ENCODE measurements at regions not wholly inside any gene's neighbourhood (a gene's known extent, or its start where the extent isn't known, plus 50 kb on each side); places are given as distances from the start of the nearest gene placed in this dataset.

DNA sequence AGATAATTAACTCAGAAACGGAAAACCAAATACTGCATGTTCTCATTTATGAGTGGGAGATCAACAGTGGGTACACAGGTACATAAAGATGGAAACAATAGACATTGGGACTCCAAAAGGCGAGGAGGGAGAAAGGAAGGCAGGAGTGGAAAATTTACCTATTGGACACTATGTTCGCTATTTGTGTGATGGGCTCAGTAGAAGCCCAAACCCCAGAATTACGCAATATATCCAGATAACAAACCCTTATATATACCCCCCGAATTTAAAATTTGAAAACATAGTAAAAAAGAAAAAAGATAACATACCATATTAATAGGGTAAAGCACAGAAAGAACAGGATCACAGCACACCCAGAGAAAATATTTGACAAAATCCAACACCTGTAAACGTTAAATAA, 1351.7 kb upstream of the FAM98A start:
- H3K4me2 ChIP-seq (ENCODE audit: low read length), result no peak overlapping the region
- intact Hi-C loops (cut with micrococcal nuclease; ENCODE audit: unreplicated experiment), result no loop called here
- H3K9me3 ChIP-seq (ENCODE audit: low read length), result no peaks in the 10 kb centered on the region
- H2AFZ ChIP-seq (ENCODE audit: low read length), result no peak overlapping the region
- DNase-seq (ENCODE audit: low spot score), result no peak
- H3K27ac ChIP-seq (ENCODE audit: low read depth, low read length, poor library complexity, severe bottlenecking), result no peak overlapping the region
- no peaks in the 10 kb centered on the region for H4K20me1 ChIP-seq (ENCODE audit: insufficient read depth, low read length)
- H3K36me3 ChIP-seq (ENCODE audit: insufficient read depth, low read length), result no peaks in the 10 kb centered on the region
- ChIA-PET POLR2A (interaction anchor here (0.6 kb wide), 1 partner anchor 1845 kb away, joined by 4 read pairs; no protein-coding TSS in a partner anchor), CTCF (ENCODE audit: unreplicated experiment) (no interaction called here)
- TF ChIP-seq EZH2phosphoT487 (IDR thresholded peaks at IDR 0.05; ENCODE audit: borderline replicate concordance, low read depth, low read length), result no peak
- TF ChIP-seq, protein P1, sequence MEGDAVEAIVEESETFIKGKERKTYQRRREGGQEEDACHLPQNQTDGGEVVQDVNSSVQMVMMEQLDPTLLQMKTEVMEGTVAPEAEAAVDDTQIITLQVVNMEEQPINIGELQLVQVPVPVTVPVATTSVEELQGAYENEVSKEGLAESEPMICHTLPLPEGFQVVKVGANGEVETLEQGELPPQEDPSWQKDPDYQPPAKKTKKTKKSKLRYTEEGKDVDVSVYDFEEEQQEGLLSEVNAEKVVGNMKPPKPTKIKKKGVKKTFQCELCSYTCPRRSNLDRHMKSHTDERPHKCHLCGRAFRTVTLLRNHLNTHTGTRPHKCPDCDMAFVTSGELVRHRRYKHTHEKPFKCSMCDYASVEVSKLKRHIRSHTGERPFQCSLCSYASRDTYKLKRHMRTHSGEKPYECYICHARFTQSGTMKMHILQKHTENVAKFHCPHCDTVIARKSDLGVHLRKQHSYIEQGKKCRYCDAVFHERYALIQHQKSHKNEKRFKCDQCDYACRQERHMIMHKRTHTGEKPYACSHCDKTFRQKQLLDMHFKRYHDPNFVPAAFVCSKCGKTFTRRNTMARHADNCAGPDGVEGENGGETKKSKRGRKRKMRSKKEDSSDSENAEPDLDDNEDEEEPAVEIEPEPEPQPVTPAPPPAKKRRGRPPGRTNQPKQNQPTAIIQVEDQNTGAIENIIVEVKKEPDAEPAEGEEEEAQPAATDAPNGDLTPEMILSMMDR (conservative IDR thresholded peaks at IDR 0.05; ENCODE audit: low read length), result no peak
- H3K4me1 ChIP-seq (ENCODE audit: insufficient read depth, low read length, poor library complexity, severe bottlenecking), result no peaks in the 10 kb centered on the region
- no peaks in the 10 kb centered on the region for H3K79me2 ChIP-seq (ENCODE audit: insufficient read depth, low read depth, low read length)
- BruUV-seq (replicated peaks), result no TSS peak
- no peak overlapping the region for H3K4me3 ChIP-seq (ENCODE audit: low read depth, low read length, poor library complexity, severe bottlenecking)
- H3K9me2 ChIP-seq (ENCODE audit: insufficient read depth, low read length), result no peaks in the 10 kb centered on the region

DNA sequence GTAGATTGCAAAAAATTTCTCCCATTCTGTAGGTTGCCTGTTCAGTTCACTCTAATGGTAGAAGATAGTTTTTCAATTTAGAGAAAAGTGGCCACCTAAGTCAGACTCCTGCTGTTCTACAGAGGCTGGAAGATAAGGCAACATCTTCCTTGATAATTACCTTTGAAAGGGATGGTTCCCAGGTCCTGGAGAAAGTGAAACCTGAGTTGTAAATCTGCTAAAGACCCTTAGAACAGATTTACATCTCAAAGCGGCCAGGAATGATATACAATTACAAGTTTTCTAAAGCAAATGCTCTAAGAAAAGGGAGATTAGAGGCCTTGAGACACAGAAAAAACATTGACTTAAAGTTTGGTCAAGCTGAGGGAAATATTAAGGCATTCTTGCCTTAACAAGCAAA, 1350.2 kb upstream of the FAM98A start:
- H3K36me3 ChIP-seq (ENCODE audit: insufficient read depth, low read length), result no peaks in the 10 kb centered on the region
- ChIA-PET CTCF (ENCODE audit: unreplicated experiment) (no interaction called here), POLR2A (no interaction called here)
- H3K79me2 ChIP-seq (ENCODE audit: insufficient read depth, low read depth, low read length), result no peaks in the 10 kb centered on the region
- no peaks in the 10 kb centered on the region for H3K9me3 ChIP-seq (ENCODE audit: low read length)
- no peaks in the 10 kb centered on the region for H3K9me2 ChIP-seq (ENCODE audit: insufficient read depth, low read length)
- H3K4me1 ChIP-seq (ENCODE audit: insufficient read depth, low read length, poor library complexity, severe bottlenecking), result no peaks in the 10 kb centered on the region
- no peak overlapping the region for H3K4me2 ChIP-seq (ENCODE audit: low read length)
- H3K4me3 ChIP-seq (ENCODE audit: low read depth, low read length, poor library complexity, severe bottlenecking), result no peak overlapping the region
- no peak for DNase-seq (ENCODE audit: low spot score)
- no peaks in the 10 kb centered on the region for H4K20me1 ChIP-seq (ENCODE audit: insufficient read depth, low read length)
- no peak for TF ChIP-seq EZH2phosphoT487 (IDR thresholded peaks at IDR 0.05; ENCODE audit: borderline replicate concordance, low read depth, low read length)
- TF ChIP-seq, protein P1 (conservative IDR thresholded peaks at IDR 0.05; ENCODE audit: low read length), result no peak
- BruUV-seq (replicated peaks), result no TSS peak
- H3K27ac ChIP-seq (ENCODE audit: low read depth, low read length, poor library complexity, severe bottlenecking), result no peak overlapping the region
- intact Hi-C loops (cut with micrococcal nuclease; ENCODE audit: unreplicated experiment), result no loop called here
- H2AFZ ChIP-seq (ENCODE audit: low read length), result no peak overlapping the region

DNA sequence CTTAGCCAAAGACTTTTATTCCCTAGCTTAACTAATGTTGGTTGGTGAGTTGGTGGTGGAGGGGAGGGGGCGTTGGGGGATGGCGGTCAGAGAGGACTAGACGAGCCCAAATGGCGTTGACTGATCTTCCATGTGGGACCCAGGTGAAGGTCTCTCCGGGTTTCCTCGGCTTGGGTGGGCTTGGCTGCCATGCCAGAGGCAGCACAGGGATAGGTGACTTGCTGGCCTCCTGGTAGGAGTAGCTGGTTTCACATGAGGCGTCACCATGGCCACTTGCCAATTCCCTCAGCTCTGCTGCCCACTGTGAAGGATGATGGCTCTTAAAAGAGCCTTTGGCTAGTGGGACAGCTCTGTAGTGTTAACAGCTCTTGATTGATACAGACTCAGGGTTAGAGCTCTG, 1337.0 kb upstream of the FAM98A start:
- Histone ChIP-seq H3K4me3 (ENCODE audit: low read depth, low read length, poor library complexity, severe bottlenecking) (no peak overlapping the region), H3K36me3 (ENCODE audit: insufficient read depth, low read length) (no peaks in the 10 kb centered on the region), H3K27ac (ENCODE audit: low read depth, low read length, poor library complexity, severe bottlenecking) (no peak overlapping the region), H3K9me2 (ENCODE audit: insufficient read depth, low read length) (no peaks in the 10 kb centered on the region), H3K9me3 (ENCODE audit: low read length) (no peaks in the 10 kb centered on the region), H3K4me2 (ENCODE audit: low read length) (no peak overlapping the region), H2AFZ (ENCODE audit: low read length) (no peak overlapping the region), H3K4me1 (ENCODE audit: insufficient read depth, low read length, poor library complexity, severe bottlenecking) (no peaks in the 10 kb centered on the region), H4K20me1 (ENCODE audit: insufficient read depth, low read length) (no peaks in the 10 kb centered on the region), H3K79me2 (ENCODE audit: insufficient read depth, low read depth, low read length) (no peaks in the 10 kb centered on the region)
- intact Hi-C loops (cut with micrococcal nuclease; ENCODE audit: unreplicated experiment), result no loop called here
- POLR2A ChIA-PET, result no interaction called here
- CTCF ChIA-PET (ENCODE audit: unreplicated experiment), result no interaction called here
- no TSS peak for BruUV-seq (replicated peaks)
- no peak for TF ChIP-seq EZH2phosphoT487 (IDR thresholded peaks at IDR 0.05; ENCODE audit: borderline replicate concordance, low read depth, low read length)
- TF ChIP-seq, protein P1 (conservative IDR thresholded peaks at IDR 0.05; ENCODE audit: low read length), result no peak
- no peak for DNase-seq (ENCODE audit: low spot score)

All from OCI-LY7 (cell line).